GM18870 (cell line): ENCODE measurements at regions not wholly inside any gene's neighbourhood (a gene's known extent, or its start where the extent isn't known, plus 50 kb on each side); places are given as distances from the start of the nearest gene placed in this dataset.

ENCODE experiments used
- ATAC-seq: cut with Tn5 transposase; IDR thresholded peaks from one replicate; pipeline ENCODE4 v1.9.1; 2021; ENCODE audit warnings: moderate library complexity; ENCODE audit not compliant: unreplicated experiment

DNA sequence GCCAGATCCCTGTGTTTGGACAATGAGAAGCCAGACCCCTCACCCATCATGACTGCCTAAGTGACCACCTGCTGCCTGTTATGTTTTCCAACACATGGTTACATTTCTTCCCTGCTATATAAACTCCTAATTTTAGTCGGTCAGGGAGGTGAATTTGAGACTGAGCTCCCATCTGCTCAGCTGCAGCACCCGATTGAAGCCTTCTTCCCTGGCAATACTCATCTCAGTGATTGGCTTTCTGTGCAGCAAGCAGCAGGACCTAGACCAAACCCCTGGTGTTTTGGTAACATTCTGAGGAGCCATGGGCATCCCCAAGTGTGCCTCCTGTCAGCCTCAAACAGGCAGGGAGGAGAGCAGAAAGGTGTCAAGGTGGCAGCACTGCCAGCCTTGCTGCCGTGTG is 141.2 kb downstream of the CD8B2 start:
- ATAC-seq, result no peak

- ATAC-seq, result no peak
These were observed 142.8 kb downstream of the CD8B2 start for GRCh38 chr2:106629981-106630380.

DNA sequence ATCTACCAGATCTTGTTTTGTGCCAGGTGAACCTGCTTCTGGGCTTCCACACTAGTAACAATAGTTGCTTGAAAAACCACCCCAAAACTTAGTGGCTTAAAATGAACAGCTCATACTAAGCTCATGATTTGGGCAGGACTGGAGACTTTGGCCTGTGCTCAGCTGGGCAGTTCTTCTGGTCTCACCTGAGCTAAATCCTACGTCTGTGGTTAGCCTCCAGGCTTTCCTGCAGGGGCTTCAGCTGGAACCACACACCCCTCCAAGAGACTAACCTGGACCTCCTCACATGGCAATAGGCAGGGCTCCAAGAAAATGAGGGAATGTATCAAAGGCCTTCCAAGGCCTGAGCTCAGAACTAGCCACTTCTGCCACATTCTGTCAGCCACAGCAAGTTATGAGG is 144.1 kb downstream of the CD8B2 start:
- ATAC-seq, result no peak

DNA sequence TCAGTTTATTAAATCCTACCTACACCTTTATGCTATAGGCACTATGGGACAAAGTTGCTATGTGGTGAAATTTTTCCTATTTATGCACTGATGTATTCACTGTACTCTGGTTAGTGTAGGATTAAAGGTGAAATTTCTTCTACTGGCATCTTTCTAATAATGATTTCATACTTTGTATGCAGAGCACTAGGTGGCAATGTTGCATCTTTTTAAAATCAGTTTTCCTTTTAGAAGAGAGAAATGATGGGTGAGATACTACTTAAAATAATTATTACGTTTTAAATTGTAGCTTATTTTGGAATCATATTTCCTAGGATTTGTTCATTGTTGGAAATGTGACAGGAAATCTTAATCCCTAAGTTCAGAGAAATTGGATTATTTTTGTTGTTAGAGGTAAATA is 150.9 kb downstream of the CD8B2 start:
- no peak for ATAC-seq

- no peak for ATAC-seq
These were observed 151.4 kb downstream of the CD8B2 start for GRCh38 chr2:106638580-106638979.

GRCh38 chr2:106642679-106643078 is 155.5 kb downstream of the CD8B2 start:
- no peak for ATAC-seq

DNA sequence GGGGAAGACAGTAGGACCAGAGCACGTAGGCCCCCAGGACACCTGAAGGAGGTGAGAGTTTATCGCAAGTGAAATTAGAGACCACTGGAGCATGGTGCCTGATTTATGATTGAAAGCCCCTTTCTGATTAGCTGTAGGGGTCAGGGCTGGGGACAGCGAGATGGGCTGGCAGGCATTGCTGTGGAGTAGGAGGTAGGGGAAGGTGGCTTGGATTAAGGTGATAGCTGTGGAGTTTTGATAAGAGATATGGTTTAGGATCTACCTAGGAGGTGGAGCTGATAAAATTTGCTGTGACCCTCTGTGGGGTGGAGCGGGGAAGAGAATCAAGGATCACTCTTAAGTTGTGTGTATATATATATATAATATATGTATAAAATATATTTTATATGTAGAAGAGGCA is 157.5 kb downstream of the CD8B2 start:
- no peak for ATAC-seq

DNA sequence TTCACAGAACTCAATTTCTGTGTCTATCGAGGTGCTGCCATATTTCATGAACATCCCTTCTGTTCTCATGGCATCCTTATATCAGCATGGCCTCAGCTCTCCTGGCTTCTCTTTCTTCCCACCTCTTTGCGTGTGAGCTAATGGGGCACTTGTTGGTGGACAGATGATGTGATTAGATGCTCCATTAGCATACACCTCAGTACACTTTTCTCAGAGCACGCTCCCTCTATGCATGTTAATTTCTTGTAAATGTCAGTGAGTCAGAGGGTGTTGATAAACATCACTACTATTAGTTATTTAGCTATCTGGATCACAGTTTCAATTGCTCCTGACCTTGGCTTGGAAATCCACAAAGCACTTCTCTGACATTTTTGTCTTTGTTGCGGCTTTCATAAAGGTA is 159.4 kb downstream of the CD8B2 start:
- no peak for ATAC-seq

DNA sequence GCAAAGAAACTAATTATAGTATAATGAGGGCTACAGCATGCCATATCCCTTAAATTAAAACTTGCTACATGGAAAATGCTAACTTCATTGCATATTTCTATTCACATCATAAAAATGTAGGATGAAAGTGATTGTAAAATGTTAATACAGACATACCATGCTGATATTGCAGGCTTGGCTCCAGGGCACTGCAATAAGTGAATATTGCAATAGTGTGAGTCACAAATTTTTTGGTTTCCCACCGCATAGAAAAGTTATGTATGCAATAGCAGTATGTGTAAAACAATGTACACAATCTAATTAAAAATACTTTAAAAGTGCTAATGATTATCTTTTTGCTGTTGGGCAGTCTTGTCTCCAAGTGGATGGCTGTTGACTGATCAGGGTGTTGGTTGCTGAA is 162.1 kb downstream of the CD8B2 start:
- no peak for ATAC-seq

DNA sequence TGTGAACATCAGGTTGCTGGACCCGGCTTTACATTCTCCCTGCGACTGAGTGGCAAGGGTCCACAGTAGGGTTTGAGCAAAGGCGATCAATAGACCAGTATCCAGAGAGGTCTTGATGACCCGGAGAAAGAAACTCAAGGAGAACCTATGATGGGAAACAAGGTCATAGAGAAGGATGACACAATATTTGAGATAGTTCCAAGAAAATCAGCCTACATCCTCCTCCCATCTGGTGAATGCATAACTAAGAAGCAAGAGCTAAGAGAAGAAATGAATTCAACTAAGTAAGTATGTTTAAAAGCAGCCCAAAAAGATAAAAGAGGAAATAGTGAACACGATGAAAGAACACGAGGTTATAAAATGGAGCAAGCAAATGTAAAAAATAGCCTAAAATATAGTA is 166.3 kb downstream of the CD8B2 start:
- no peak for ATAC-seq

- no peak for ATAC-seq
These were observed 171.5 kb downstream of the CD8B2 start for GRCh38 chr2:106658616-106659015.

GRCh38 chr2:106664669-106665068 is 177.5 kb downstream of the CD8B2 start:
- ATAC-seq, result peak; percentile 83

DNA sequence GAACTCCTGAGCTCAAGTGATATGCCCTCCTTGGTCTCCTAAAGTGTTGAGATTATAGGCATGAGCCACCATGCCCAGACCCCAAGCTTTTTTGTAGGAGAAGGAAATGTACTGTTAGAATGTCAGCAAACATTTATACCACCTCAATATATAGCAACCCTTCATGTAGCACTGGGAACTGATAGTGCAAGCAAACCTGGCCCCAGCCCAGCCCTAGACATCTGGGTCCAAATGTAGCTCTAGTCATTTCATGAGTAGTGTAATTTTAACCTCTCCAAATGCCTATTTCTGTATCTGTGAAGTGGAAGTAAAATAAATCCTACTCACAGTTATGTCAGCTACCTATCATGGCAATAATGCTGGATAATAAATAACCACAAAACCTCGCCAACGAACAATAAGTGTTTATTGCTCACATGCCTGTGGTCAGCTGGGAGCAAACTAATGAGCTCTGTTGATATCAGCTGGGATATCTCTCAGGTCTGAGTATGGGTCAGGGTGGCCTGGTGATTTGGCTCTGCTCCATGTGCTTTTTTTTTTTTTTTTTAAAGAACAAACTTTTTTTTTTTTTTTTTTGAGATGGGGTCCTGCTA is 180.4 kb downstream of the CD8B2 start:
- ATAC-seq, result no peak

- no peak for ATAC-seq
These were observed 198.2 kb downstream of the CD8B2 start for GRCh38 chr2:106685180-106685897.

- ATAC-seq, result no peak
These were observed 199.2 kb downstream of the ST6GAL2 start for GRCh38 chr2:106686814-106687213.

DNA sequence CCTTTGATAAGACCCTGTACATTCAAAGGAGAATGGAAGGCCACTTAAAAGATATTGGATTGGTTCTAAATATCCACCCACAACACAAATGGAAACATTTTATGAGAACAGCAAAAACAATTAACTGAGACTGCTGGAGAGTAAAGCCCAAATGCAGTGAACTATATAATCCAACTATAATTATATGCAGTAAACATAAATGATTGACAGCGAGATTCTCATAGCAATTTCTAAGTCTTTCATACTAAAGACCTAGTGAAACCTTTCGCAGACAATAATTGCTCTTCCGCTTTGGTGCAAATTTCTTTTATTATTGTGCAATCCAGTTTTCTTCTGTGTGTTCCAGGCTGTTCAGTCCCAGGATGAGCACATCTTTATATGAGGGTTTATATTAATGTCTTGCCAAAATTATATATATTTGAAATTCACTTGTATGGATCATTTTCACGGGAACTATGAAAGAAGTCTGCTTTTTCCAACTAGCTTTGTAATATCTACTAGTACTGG is 190.9 kb downstream of the ST6GAL2 start:
- ATAC-seq, result no peak

- no peak for ATAC-seq
These were observed 190.0 kb downstream of the ST6GAL2 start for GRCh38 chr2:106695919-106696318.

- ATAC-seq, result no peak
These were observed 185.4 kb downstream of the ST6GAL2 start for GRCh38 chr2:106700616-106701015.

GRCh38 chr2:106701203-106702022 is 184.6 kb downstream of the ST6GAL2 start:
- no peak for ATAC-seq

DNA sequence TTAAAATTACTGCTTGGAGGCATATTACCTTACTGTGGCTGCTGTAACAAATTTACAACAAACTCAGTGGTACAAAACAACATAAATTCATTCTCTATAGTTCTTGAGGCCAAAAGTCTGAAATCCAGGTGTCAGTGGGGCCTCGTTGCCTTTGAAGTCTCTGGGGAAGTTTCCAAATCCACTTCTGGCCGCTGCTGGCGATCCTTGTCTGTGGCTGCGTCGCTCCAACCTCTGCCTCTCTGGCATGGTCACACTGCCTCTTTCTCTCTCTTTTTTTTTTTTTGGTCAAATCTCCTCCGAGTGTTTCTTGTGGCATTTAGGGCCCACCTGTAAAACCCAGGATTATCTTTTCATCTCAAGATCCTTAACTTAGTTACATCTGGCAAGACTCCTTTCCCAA is 182.8 kb downstream of the ST6GAL2 start:
- ATAC-seq, result no peak

GRCh38 chr2:106704798-106705197 is 181.2 kb downstream of the ST6GAL2 start:
- ATAC-seq, result no peak

DNA sequence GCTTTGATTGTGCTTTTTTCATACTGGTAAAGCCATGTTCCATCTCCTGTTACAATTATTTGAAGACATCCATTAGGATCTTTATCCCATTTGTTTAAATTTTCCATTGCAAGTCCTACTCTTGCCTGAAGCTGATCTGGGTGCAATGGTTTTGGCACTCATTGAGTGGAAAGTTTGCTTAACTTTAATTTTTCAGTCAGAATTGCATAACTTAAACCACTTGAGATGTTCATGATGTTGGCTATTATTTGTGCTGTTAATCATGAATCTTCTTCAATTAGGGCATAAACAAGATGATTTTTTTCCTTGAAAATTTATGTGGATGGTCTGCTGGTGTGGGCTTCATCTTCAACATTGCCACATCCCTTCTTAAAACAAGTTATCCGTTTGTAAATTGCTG is 180.1 kb downstream of the ST6GAL2 start:
- ATAC-seq, result no peak
